CD4-positive, alpha-beta memory T cell (primary cell): ENCODE measurements at regions not wholly inside any gene's neighbourhood (a gene's known extent, or its start where the extent isn't known, plus 50 kb on each side); places are given as distances from the start of the nearest gene placed in this dataset.

Source experiments
- CTCF ChIA-PET: fragments of 350-600 bp; sonication (Branson Sonifier 250); formaldehyde crosslinking; loops from one replicate; lab custom pipeline; 2021; ENCODE audit warnings: inconsistent platforms; ENCODE audit not compliant: partially characterized antibody; lab: Charles Lee
- POLR2A ChIA-PET: fragments of 350-600 bp; sonication (Branson Sonifier 250); formaldehyde crosslinking; loops from one replicate; lab custom pipeline; 2021; ENCODE audit not compliant: partially characterized antibody; lab: Charles Lee
- DNase-seq, 5 donors: peaks; one replicate each; pipeline versions ENCODE4 v3.0.0 to v3.0.0-alpha.2; 2020 to 2022; ENCODE audit warnings: mixed read lengths in 1 of 5
- H3K27ac ChIP-seq: one replicate; pipeline ENCODE4 v1.7.0; 2013; ENCODE audit warnings: low read depth, low read length
- H3K27me3 ChIP-seq: 2 replicates; pipeline ENCODE4 v1.7.0; 2013; ENCODE audit warnings: mild to moderate bottlenecking, low read length, moderate library complexity; ENCODE audit not compliant: insufficient read depth
- H3K36me3 ChIP-seq: 2 replicates; pipeline ENCODE4 v1.7.0; 2013; ENCODE audit warnings: mild to moderate bottlenecking, low read length, moderate library complexity; ENCODE audit not compliant: insufficient read depth
- H3K4me1 ChIP-seq: 2 replicates; pipeline ENCODE4 v1.7.0; 2013; ENCODE audit warnings: mild to moderate bottlenecking, low read length, moderate library complexity; ENCODE audit not compliant: insufficient read depth
- H3K4me3 ChIP-seq, 2 donors: one replicate each; pipeline ENCODE4 v1.7.0; 2013; ENCODE audit warnings: low read length in 2 of 2, mild to moderate bottlenecking in 1 of 2
- H3K9me3 ChIP-seq, 2 donors: one replicate each; pipeline ENCODE4 v1.7.0; 2013; ENCODE audit warnings: low read length in 2 of 2, control low read depth in 1 of 2; ENCODE audit not compliant: control insufficient read depth in 1 of 2
- H3K27ac Mint-ChIP-seq, 7 donors: one replicate each; pipeline ENCODE4 v1.8.0; 2020 to 2021; ENCODE audit warnings: mixed read lengths in 7 of 7, mild to moderate bottlenecking in 6 of 7, inconsistent platforms in 3 of 7, moderate library complexity in 3 of 7
- H3K27me3 Mint-ChIP-seq, 2 donors: one replicate each; pipeline ENCODE4 v1.8.0; 2020 to 2021; ENCODE audit warnings: mixed read lengths in 2 of 2
- H3K36me3 Mint-ChIP-seq, 2 donors: one replicate each; pipeline ENCODE4 v1.8.0; 2020 to 2021; ENCODE audit warnings: mixed read lengths in 2 of 2, inconsistent platforms in 1 of 2, mild to moderate bottlenecking in 1 of 2
- H3K4me1 Mint-ChIP-seq, 4 donors: one replicate each; pipeline ENCODE4 v1.8.0; 2020 to 2021; ENCODE audit warnings: mixed read lengths in 4 of 4, mild to moderate bottlenecking in 1 of 4
- H3K4me3 Mint-ChIP-seq, 8 donors: one replicate each; pipeline ENCODE4 v1.8.0; 2020 to 2021; ENCODE audit warnings: mixed read lengths in 8 of 8, mild to moderate bottlenecking in 7 of 8, moderate library complexity in 6 of 8, inconsistent platforms in 3 of 8
- H3K9me3 Mint-ChIP-seq, 8 donors: one replicate each; pipeline ENCODE4 v1.8.0; 2020 to 2021; ENCODE audit warnings: mixed read lengths in 8 of 8, mild to moderate bottlenecking in 5 of 8, inconsistent platforms in 3 of 8, moderate library complexity in 1 of 8
- intact Hi-C: fragments of 100-400 bp; cut with micrococcal nuclease; formaldehyde crosslinking; loops from one replicate; pipeline ENCODE4 v1.15.1; 2023

GRCh38 chr4:138414202-138414601 is 172.1 kb upstream of the SLC7A11 start:
- peaks cover 0 to 8% (median 0%) of the 10 kb centered on the region in 8 donors for H3K9me3 Mint-ChIP-seq
- no peak overlapping the region for H3K4me3 Mint-ChIP-seq
- H3K27me3 ChIP-seq = no peaks in the 10 kb centered on the region

GRCh38 chr4:138413273-138413672 is 171.1 kb upstream of the SLC7A11 start:
- Histone ChIP-seq H3K4me1 (no peaks in the 10 kb centered on the region), H3K4me3 (no peak overlapping the region), H3K36me3 (no peaks in the 10 kb centered on the region), H3K27me3 (no peaks in the 10 kb centered on the region), H3K9me3 (no peaks in the 10 kb centered on the region), H3K27ac (no peak overlapping the region)
- DNase-seq = no peak
- intact Hi-C loops = no loop called here
- H3K27ac Mint-ChIP-seq = no peak overlapping the region
- peaks cover 0 to 8% (median 0%) of the 10 kb centered on the region in 8 donors for H3K9me3 Mint-ChIP-seq
- no peaks in the 10 kb centered on the region for H3K36me3 Mint-ChIP-seq
- POLR2A ChIA-PET = no interaction called here
- H3K4me1 Mint-ChIP-seq = no peaks in the 10 kb centered on the region
- no peaks in the 10 kb centered on the region for H3K27me3 Mint-ChIP-seq
- no peak overlapping the region for H3K4me3 Mint-ChIP-seq
- CTCF ChIA-PET = no interaction called here

More at GRCh38 chr4:138414202-138414601, 172.1 kb upstream of the SLC7A11 start:
- Mint-ChIP-seq H3K27ac (no peak overlapping the region), H3K4me1 (no peaks in the 10 kb centered on the region), H3K36me3 (no peaks in the 10 kb centered on the region), H3K27me3 (no peaks in the 10 kb centered on the region)
- Histone ChIP-seq H3K27ac (no peak overlapping the region), H3K4me3 (no peak overlapping the region), H3K4me1 (no peaks in the 10 kb centered on the region), H3K9me3 (no peaks in the 10 kb centered on the region), H3K36me3 (no peaks in the 10 kb centered on the region)
- ChIA-PET POLR2A (no interaction called here), CTCF (no interaction called here)
- intact Hi-C loops = no loop called here
- no peak for DNase-seq

GRCh38 chr4:138412847-138413246 is 170.7 kb upstream of the SLC7A11 start:
- CTCF ChIA-PET = no interaction called here
- Histone ChIP-seq H3K9me3 (no peaks in the 10 kb centered on the region), H3K4me3 (no peak overlapping the region), H3K27me3 (no peaks in the 10 kb centered on the region), H3K27ac (no peak overlapping the region), H3K4me1 (no peaks in the 10 kb centered on the region), H3K36me3 (no peaks in the 10 kb centered on the region)
- no peaks in the 10 kb centered on the region for H3K36me3 Mint-ChIP-seq
- intact Hi-C loops = no loop called here
- no peak overlapping the region for H3K27ac Mint-ChIP-seq
- H3K4me1 Mint-ChIP-seq = no peaks in the 10 kb centered on the region
- H3K4me3 Mint-ChIP-seq = no peak overlapping the region
- no peaks in the 10 kb centered on the region for H3K27me3 Mint-ChIP-seq
- H3K9me3 Mint-ChIP-seq = peaks cover 0 to 8% (median 0%) of the 10 kb centered on the region in 8 donors
- no peak for DNase-seq
- POLR2A ChIA-PET = no interaction called here

- intact Hi-C loops = no loop called here
- Mint-ChIP-seq H3K4me1 (no peaks in the 10 kb centered on the region), H3K9me3 (peaks cover 0 to 8% (median 0%) of the 10 kb centered on the region in 8 donors), H3K36me3 (no peaks in the 10 kb centered on the region), H3K27ac (no peak overlapping the region), H3K4me3 (no peak overlapping the region), H3K27me3 (no peaks in the 10 kb centered on the region)
- no peaks in the 10 kb centered on the region for H3K4me1 ChIP-seq
- H3K4me3 ChIP-seq = no peak overlapping the region
- DNase-seq = no peak
- H3K9me3 ChIP-seq = no peaks in the 10 kb centered on the region
- CTCF ChIA-PET = no interaction called here
- no peak overlapping the region for H3K27ac ChIP-seq
- H3K36me3 ChIP-seq = no peaks in the 10 kb centered on the region
- POLR2A ChIA-PET = no interaction called here
- H3K27me3 ChIP-seq = no peaks in the 10 kb centered on the region
These were observed 168.1 kb upstream of the SLC7A11 start for GRCh38 chr4:138410266-138410665.

- H3K4me3 Mint-ChIP-seq = no peak overlapping the region
- H3K36me3 Mint-ChIP-seq = no peaks in the 10 kb centered on the region
- ChIA-PET POLR2A (no interaction called here), CTCF (no interaction called here)
- no peaks in the 10 kb centered on the region for H3K4me1 Mint-ChIP-seq
- intact Hi-C loops = no loop called here
- Histone ChIP-seq H3K27ac (no peak overlapping the region), H3K4me1 (no peaks in the 10 kb centered on the region), H3K4me3 (no peak overlapping the region), H3K27me3 (no peaks in the 10 kb centered on the region), H3K9me3 (no peaks in the 10 kb centered on the region), H3K36me3 (no peaks in the 10 kb centered on the region)
- DNase-seq = no peak
- H3K9me3 Mint-ChIP-seq = peaks cover 0 to 8% (median 0%) of the 10 kb centered on the region in 8 donors
- no peak overlapping the region for H3K27ac Mint-ChIP-seq
- H3K27me3 Mint-ChIP-seq = no peaks in the 10 kb centered on the region
These were observed 167.5 kb upstream of the SLC7A11 start for GRCh38 chr4:138409670-138410069.

GRCh38 chr4:138408758-138409157 is 166.6 kb upstream of the SLC7A11 start:
- ChIA-PET CTCF (no interaction called here), POLR2A (no interaction called here)
- DNase-seq = no peak
- Histone ChIP-seq H3K4me3 (no peak overlapping the region), H3K27ac (no peak overlapping the region), H3K36me3 (no peaks in the 10 kb centered on the region), H3K9me3 (no peaks in the 10 kb centered on the region), H3K4me1 (no peaks in the 10 kb centered on the region), H3K27me3 (no peaks in the 10 kb centered on the region)
- Mint-ChIP-seq H3K27ac (no peak overlapping the region), H3K4me3 (no peak overlapping the region), H3K9me3 (peaks cover 0 to 12% (median 0%) of the 10 kb centered on the region in 8 donors), H3K36me3 (no peaks in the 10 kb centered on the region), H3K27me3 (no peaks in the 10 kb centered on the region), H3K4me1 (no peaks in the 10 kb centered on the region)
- intact Hi-C loops = no loop called here

GRCh38 chr4:138407329-138407728 is 165.2 kb upstream of the SLC7A11 start:
- intact Hi-C loops = no loop called here
- Histone ChIP-seq H3K4me1 (no peaks in the 10 kb centered on the region), H3K4me3 (no peak overlapping the region), H3K27ac (no peak overlapping the region), H3K27me3 (no peaks in the 10 kb centered on the region), H3K36me3 (no peaks in the 10 kb centered on the region), H3K9me3 (no peaks in the 10 kb centered on the region)
- H3K27me3 Mint-ChIP-seq = no peaks in the 10 kb centered on the region
- H3K36me3 Mint-ChIP-seq = no peaks in the 10 kb centered on the region
- CTCF ChIA-PET = no interaction called here
- peaks cover 0 to 9% (median 0%) of the 10 kb centered on the region in 8 donors for H3K9me3 Mint-ChIP-seq
- no peak overlapping the region for H3K4me3 Mint-ChIP-seq
- POLR2A ChIA-PET = no interaction called here
- no peak for DNase-seq
- H3K27ac Mint-ChIP-seq = no peak overlapping the region
- H3K4me1 Mint-ChIP-seq = no peaks in the 10 kb centered on the region

- no peak for DNase-seq
- Histone ChIP-seq H3K27ac (no peak overlapping the region), H3K4me3 (no peak overlapping the region), H3K4me1 (no peaks in the 10 kb centered on the region), H3K9me3 (no peaks in the 10 kb centered on the region), H3K36me3 (no peaks in the 10 kb centered on the region), H3K27me3 (no peaks in the 10 kb centered on the region)
- peaks cover 0 to 4% (median 0%) of the 10 kb centered on the region in 8 donors for H3K9me3 Mint-ChIP-seq
- no peaks in the 10 kb centered on the region for H3K27me3 Mint-ChIP-seq
- no peaks in the 10 kb centered on the region for H3K36me3 Mint-ChIP-seq
- intact Hi-C loops = no loop called here
- H3K27ac Mint-ChIP-seq = no peak overlapping the region
- ChIA-PET CTCF (no interaction called here), POLR2A (no interaction called here)
- no peak overlapping the region for H3K4me3 Mint-ChIP-seq
- no peaks in the 10 kb centered on the region for H3K4me1 Mint-ChIP-seq
These were observed 164.7 kb upstream of the SLC7A11 start for GRCh38 chr4:138406876-138407275.
